ENCODE measurements at regions not wholly inside any gene's neighbourhood (a gene's known extent, or its start where the extent isn't known, plus 50 kb on each side); places are given as distances from the start of the nearest gene placed in this dataset.

GRCh38 chr2:134021830-134022524, 231.9 kb upstream of the MGAT5 start (continued):
- TF ChIP-seq, protein P1, sequence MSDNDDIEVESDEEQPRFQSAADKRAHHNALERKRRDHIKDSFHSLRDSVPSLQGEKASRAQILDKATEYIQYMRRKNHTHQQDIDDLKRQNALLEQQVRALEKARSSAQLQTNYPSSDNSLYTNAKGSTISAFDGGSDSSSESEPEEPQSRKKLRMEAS (IDR thresholded peaks at IDR 0.05): no peak
- TF ChIP-seq, protein P2, sequence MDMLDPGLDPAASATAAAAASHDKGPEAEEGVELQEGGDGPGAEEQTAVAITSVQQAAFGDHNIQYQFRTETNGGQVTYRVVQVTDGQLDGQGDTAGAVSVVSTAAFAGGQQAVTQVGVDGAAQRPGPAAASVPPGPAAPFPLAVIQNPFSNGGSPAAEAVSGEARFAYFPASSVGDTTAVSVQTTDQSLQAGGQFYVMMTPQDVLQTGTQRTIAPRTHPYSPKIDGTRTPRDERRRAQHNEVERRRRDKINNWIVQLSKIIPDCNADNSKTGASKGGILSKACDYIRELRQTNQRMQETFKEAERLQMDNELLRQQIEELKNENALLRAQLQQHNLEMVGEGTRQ (IDR thresholded peaks at IDR 0.05; ENCODE audit: low read length): no peak
- no peak for TF ChIP-seq SUZ12 (IDR thresholded peaks at IDR 0.05; ENCODE audit: low read length)
- TF ChIP-seq BACH1 (IDR thresholded peaks at IDR 0.05; ENCODE audit: low read length): no peak
- no peak for TF ChIP-seq RNF2 (IDR thresholded peaks at IDR 0.05; ENCODE audit: borderline replicate concordance, low read depth, low read length, missing control alignments, poor library complexity, severe bottlenecking)

Data from H1 (cell line).